Liver (tissue), 7 donors: ENCODE measurements at regions not wholly inside any gene's neighbourhood (a gene's known extent, or its start where the extent isn't known, plus 50 kb on each side); places are given as distances from the start of the nearest gene placed in this dataset.
A peak's percentile ranks its signal among the peaks of the same experiment; 100 is the strongest.
"Not testable (repeated sequence)": the region's sequence is repeated elsewhere in the genome, so short reads cannot be mapped to it uniquely, and the experiment has no call there.

Experiments used
- DNase-seq: peaks from one replicate; pipeline ENCODE4 v3.0.0-alpha.2; 2017; ENCODE audit warnings: low spot score
- H3K27ac ChIP-seq, 2 donors: one replicate each; pipeline ENCODE4 v1.7.0; 2013; ENCODE audit warnings: inconsistent platforms in 2 of 2, low read length in 2 of 2, control low read depth in 1 of 2, low read depth in 1 of 2, mild to moderate bottlenecking in 1 of 2
- H3K27me3 ChIP-seq, 4 donors: one replicate each; pipeline versions ENCODE4 v1.6.1 to v1.7.0; 2013; ENCODE audit warnings: low read length in 3 of 4, inconsistent platforms in 1 of 4, mild to moderate bottlenecking in 1 of 4, moderate library complexity in 1 of 4; ENCODE audit not compliant: control insufficient read depth in 4 of 4, insufficient read depth in 4 of 4
- H3K36me3 ChIP-seq, 4 donors: one replicate each; pipeline versions ENCODE4 v1.6.1 to v1.7.0; 2013; ENCODE audit warnings: low read length in 3 of 4, mild to moderate bottlenecking in 3 of 4, low read depth in 1 of 4, moderate library complexity in 1 of 4; ENCODE audit not compliant: control insufficient read depth in 4 of 4, insufficient read depth in 3 of 4
- H3K4me1 ChIP-seq, 4 donors: one replicate each; pipeline versions ENCODE4 v1.6.1 to v1.7.0; 2013; ENCODE audit warnings: low read length in 3 of 4, mild to moderate bottlenecking in 3 of 4, moderate library complexity in 1 of 4; ENCODE audit not compliant: control insufficient read depth in 4 of 4, insufficient read depth in 4 of 4
- H3K4me3 ChIP-seq, 3 donors: one replicate each; pipeline versions ENCODE4 v1.6.1 to v1.7.0; 2013; ENCODE audit warnings: low read length in 3 of 3, control low read depth in 1 of 3, low read depth in 1 of 3, mild to moderate bottlenecking in 1 of 3
- H3K9ac ChIP-seq, 2 donors: one replicate each; pipeline ENCODE4 v1.7.0; 2013; ENCODE audit warnings: low read length in 2 of 2, mild to moderate bottlenecking in 2 of 2, moderate library complexity in 2 of 2, control low read depth in 1 of 2, low read depth in 1 of 2
- H3K9me3 ChIP-seq, 4 donors: one replicate each; pipeline versions ENCODE4 v1.6.1 to v1.7.0; 2013; ENCODE audit warnings: low read length in 3 of 4; ENCODE audit not compliant: control insufficient read depth in 4 of 4
- HNF4A ChIP-seq, 2 donors: conservative IDR thresholded peaks; 2 replicates each; pipeline ENCODE4 v1.6.1; 2016; ENCODE audit warnings: antibody characterized with exemption in 2 of 2, mild to moderate bottlenecking in 2 of 2
- RAD21 ChIP-seq, 2 donors: IDR thresholded peaks; 2 replicates each; pipeline ENCODE4 v1.6.1; 2016; ENCODE audit warnings: antibody characterized with exemption in 2 of 2, mild to moderate bottlenecking in 2 of 2
- RXRA ChIP-seq, 2 donors: IDR thresholded peaks; 2 replicates each; pipeline ENCODE4 v1.6.1; 2017 to 2018; ENCODE audit warnings: antibody characterized with exemption in 2 of 2, mild to moderate bottlenecking in 1 of 2
- SP1 ChIP-seq: IDR thresholded peaks from 2 replicates; pipeline ENCODE4 v1.6.1; 2018; ENCODE audit warnings: antibody characterized with exemption, mild to moderate bottlenecking
- YY1 ChIP-seq: IDR thresholded peaks from 2 replicates; pipeline ENCODE4 v1.6.1; 2016; ENCODE audit warnings: antibody characterized with exemption, mild to moderate bottlenecking
- WGBS: extraction: QIAGEN DNeasy Blood & Tissue Kit; methylation state at CpG from one replicate; pipeline ENCODE4 v1.1.7; 2013; 5-methylcytosine and 5-hydroxymethylcytosine counted together
- TF ChIP-seq, protein P1 (sequence below): IDR thresholded peaks from 2 replicates; pipeline ENCODE4 v1.6.1; 2016; ENCODE audit warnings: antibody characterized with exemption
- TF ChIP-seq, protein P2 (sequence below): IDR thresholded peaks from 2 replicates; pipeline ENCODE4 v1.6.1; 2016; ENCODE audit warnings: antibody characterized with exemption
- donor health status: healthy.
- donor health status: healthy.
- donor health status: healthy.
- donor health status: healthy.

DNA sequence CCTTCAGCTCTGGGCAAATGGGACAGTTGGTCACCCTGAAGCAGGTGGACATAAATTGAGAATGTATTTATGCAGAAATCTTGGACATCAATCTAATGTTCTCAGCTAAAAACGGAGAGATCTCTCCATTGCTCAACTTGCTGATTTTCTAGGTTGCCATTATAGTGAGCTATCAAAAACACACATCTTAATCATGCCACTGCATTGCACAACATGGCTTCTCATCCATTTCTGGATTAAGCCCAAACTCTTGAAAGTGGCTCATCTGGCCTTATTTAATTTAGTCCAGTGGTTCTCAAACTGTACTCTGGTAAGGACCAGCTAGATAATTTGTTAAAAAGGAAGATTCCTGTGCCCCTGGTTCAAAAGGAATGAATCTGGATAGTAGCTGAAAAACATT is 324.9 kb upstream of the CITED2 start:
- Histone ChIP-seq H3K27ac (peak overlapping the region in 1 of 2 donors; percentile 56), H3K27me3 (no peaks in the 10 kb centered on the region), H3K9ac (no peak overlapping the region), H3K36me3 (no peaks in the 10 kb centered on the region), H3K4me1 (peaks cover 0 to 9% (median 6%) of the 10 kb centered on the region in 4 donors), H3K4me3 (no peak overlapping the region), H3K9me3 (peaks cover 0 to 1% (median 0%) of the 10 kb centered on the region in 4 donors)
- no peak for TF ChIP-seq SP1
- TF ChIP-seq, protein P1, sequence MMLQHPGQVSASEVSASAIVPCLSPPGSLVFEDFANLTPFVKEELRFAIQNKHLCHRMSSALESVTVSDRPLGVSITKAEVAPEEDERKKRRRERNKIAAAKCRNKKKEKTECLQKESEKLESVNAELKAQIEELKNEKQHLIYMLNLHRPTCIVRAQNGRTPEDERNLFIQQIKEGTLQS = no peak
- TF ChIP-seq RAD21 (IDR thresholded peaks at IDR 0.05) = peak in 1 of 2 donors; percentile 10
- TF ChIP-seq YY1 = peak; percentile 50
- 37% methylated on average over 1 of the region's 1 CpG for WGBS
- DNase-seq = no peak

DNA sequence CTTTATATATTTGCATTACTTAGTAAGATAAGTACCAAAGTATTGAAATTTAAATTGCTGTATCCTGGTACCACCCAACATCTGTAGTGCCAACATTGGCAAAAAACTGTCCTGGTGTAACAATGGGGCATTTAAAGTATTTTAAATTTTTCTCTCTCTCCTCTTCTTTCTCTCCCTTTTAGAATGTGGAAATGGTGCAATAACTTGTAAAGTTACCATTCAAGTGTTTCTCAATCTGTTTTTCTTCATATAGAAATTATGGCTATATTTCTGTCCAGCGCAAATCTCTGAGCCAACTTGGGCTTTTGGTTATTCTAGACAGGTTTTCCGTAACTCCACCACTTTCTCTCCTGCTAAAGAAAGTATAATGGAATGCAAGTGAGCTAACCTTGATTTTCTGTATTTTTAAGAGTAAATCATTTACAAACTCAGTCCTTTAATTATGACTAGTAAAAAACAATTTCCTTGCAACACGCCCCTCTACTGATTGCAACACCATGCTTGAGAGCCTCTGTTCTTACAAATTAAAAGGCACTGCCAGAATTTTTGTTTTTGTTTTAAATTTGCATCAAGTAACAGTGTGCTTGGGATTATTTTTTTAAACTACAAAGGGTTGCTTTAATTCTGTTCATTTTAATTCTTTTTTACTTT is 324.2 kb upstream of the CITED2 start:
- Histone ChIP-seq H3K9ac (no peak overlapping the region), H3K36me3 (no peaks in the 10 kb centered on the region), H3K9me3 (peaks cover 0 to 1% (median 0%) of the 10 kb centered on the region in 4 donors), H3K4me1 (peaks cover 0 to 9% (median 6%) of the 10 kb centered on the region in 4 donors), H3K27ac (peak overlapping the region in 1 of 2 donors; percentile 52), H3K27me3 (no peaks in the 10 kb centered on the region), H3K4me3 (no peak overlapping the region)
- WGBS = 48% methylated on average over 3 of the region's 3 CpGs
- DNase-seq = no peak
- peak; percentile 20 to 28 for TF ChIP-seq HNF4A (conservative IDR thresholded peaks at IDR 0.05)
- TF ChIP-seq SP1 = peak; percentile 17
- peak in 1 of 2 donors; percentile 16 for TF ChIP-seq RAD21 (IDR thresholded peaks at IDR 0.05)
- TF ChIP-seq RXRA (IDR thresholded peaks at IDR 0.05) = peak in 1 of 2 donors; percentile 13
- TF ChIP-seq, protein P2, sequence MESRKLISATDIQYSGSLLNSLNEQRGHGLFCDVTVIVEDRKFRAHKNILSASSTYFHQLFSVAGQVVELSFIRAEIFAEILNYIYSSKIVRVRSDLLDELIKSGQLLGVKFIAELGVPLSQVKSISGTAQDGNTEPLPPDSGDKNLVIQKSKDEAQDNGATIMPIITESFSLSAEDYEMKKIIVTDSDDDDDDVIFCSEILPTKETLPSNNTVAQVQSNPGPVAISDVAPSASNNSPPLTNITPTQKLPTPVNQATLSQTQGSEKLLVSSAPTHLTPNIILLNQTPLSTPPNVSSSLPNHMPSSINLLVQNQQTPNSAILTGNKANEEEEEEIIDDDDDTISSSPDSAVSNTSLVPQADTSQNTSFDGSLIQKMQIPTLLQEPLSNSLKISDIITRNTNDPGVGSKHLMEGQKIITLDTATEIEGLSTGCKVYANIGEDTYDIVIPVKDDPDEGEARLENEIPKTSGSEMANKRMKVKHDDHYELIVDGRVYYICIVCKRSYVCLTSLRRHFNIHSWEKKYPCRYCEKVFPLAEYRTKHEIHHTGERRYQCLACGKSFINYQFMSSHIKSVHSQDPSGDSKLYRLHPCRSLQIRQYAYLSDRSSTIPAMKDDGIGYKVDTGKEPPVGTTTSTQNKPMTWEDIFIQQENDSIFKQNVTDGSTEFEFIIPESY = no peak

DNA sequence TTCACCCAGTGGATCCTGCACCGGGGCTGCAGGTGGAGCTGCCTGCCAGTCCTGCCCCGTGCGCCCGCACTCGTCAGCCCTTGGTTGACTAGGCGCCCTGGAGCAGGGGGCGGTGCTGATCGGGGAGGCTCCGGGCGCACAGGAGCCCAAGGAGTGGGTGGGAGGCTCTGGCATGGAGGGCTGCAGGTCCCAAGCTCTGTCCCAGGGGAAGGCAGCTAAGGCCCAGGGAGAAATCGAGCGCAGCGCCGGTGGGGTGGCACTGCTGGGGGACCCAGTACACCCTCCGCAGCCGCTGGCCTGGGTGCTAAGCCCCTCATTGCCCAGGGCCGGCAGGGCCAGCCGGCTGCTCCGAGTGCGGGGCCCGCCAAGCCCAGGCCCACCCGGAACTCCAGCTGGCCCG is 323.4 kb upstream of the CITED2 start:
- H3K4me1 ChIP-seq, H3K27ac ChIP-seq, H3K36me3 ChIP-seq, DNase-seq, H3K9ac ChIP-seq, H3K27me3 ChIP-seq, H3K9me3 ChIP-seq, H3K4me3 ChIP-seq: not testable (repeated sequence)
- 98% methylated on average over 23 of the region's 23 CpGs for WGBS

DNA sequence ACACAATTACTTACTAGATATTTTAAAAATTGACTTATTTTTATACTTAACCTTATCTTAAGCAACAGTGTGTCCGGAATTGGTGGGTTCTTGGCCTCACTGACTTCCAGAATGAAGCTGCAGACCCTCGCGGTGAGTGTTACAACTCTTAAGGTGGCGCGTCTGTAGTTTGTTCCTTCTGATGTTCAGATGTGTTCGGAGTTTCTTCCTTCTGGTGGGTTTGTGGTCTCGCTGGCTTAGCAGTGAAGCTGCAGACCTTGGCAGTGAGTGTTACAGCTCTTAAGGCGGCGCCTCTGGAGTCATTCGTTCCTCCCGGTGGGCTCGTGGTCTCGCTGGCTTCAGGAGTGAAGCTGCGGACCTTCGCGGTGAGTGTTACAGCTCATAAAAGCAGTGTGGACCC is 322.5 kb upstream of the CITED2 start:
- H3K27ac ChIP-seq, H3K9me3 ChIP-seq, H3K4me3 ChIP-seq, DNase-seq, H3K4me1 ChIP-seq, H3K9ac ChIP-seq, H3K27me3 ChIP-seq, H3K36me3 ChIP-seq: not testable (repeated sequence)
- whole genome bisulfite sequencing = 90% methylated on average over 16 of the region's 16 CpGs
